Stimulated activated naive CD8-positive, alpha-beta T cell treated with anti-CD3 and anti-CD28 coated beads, Interleukin-15, amount 100 ng/mL, for 72 hours (primary cell): ENCODE measurements at regions not wholly inside any gene's neighbourhood (a gene's known extent, or its start where the extent isn't known, plus 50 kb on each side); places are given as distances from the start of the nearest gene placed in this dataset.

Experiments used
- ATAC-seq: fragments of 150-1000 bp; cut with Tn5 transposase; 2 replicates; pipeline ENCODE4 v1.10.0; 2021; ENCODE audit warnings: mild to moderate bottlenecking, moderate library complexity
- DNase-seq, 2 donors: peaks; one replicate each; pipeline ENCODE4 v3.0.0; 2021 to 2022
- H3K27ac Mint-ChIP-seq, 2 donors: one replicate each; pipeline ENCODE4 v1.8.0; 2022; ENCODE audit warnings: mild to moderate bottlenecking in 2 of 2, mixed read lengths in 2 of 2, moderate library complexity in 2 of 2
- H3K27me3 Mint-ChIP-seq: one replicate; pipeline ENCODE4 v1.8.0; 2022; ENCODE audit warnings: mixed read lengths
- H3K4me1 Mint-ChIP-seq: one replicate; pipeline ENCODE4 v1.8.0; 2022; ENCODE audit warnings: mild to moderate bottlenecking, mixed read lengths
- H3K4me3 Mint-ChIP-seq, 2 donors: one replicate each; pipeline ENCODE4 v1.8.0; 2022; ENCODE audit warnings: mild to moderate bottlenecking in 2 of 2, mixed read lengths in 2 of 2, moderate library complexity in 1 of 2
- H3K9me3 Mint-ChIP-seq, 2 donors: one replicate each; pipeline ENCODE4 v1.8.0; 2022; ENCODE audit warnings: mixed read lengths in 2 of 2

- no peaks in the 10 kb centered on the region for H3K9me3 Mint-ChIP-seq
- peaks cover 30% of the 10 kb centered on the region for H3K27me3 Mint-ChIP-seq
- no peak for DNase-seq
- ATAC-seq, result no peak
- H3K27ac Mint-ChIP-seq, result peak overlapping the region in 1 of 2 donors; percentile 35
- H3K4me1 Mint-ChIP-seq, result peaks cover 15% of the 10 kb centered on the region
- H3K4me3 Mint-ChIP-seq, result no peak overlapping the region
Observed at GRCh38 chr1:245054105-245054504, 100.7 kb upstream of the KIF26B start.

GRCh38 chr1:245052258-245052657, 102.5 kb upstream of the KIF26B start:
- peak overlapping the region in 1 of 2 donors; percentile 58 for H3K4me3 Mint-ChIP-seq

DNA sequence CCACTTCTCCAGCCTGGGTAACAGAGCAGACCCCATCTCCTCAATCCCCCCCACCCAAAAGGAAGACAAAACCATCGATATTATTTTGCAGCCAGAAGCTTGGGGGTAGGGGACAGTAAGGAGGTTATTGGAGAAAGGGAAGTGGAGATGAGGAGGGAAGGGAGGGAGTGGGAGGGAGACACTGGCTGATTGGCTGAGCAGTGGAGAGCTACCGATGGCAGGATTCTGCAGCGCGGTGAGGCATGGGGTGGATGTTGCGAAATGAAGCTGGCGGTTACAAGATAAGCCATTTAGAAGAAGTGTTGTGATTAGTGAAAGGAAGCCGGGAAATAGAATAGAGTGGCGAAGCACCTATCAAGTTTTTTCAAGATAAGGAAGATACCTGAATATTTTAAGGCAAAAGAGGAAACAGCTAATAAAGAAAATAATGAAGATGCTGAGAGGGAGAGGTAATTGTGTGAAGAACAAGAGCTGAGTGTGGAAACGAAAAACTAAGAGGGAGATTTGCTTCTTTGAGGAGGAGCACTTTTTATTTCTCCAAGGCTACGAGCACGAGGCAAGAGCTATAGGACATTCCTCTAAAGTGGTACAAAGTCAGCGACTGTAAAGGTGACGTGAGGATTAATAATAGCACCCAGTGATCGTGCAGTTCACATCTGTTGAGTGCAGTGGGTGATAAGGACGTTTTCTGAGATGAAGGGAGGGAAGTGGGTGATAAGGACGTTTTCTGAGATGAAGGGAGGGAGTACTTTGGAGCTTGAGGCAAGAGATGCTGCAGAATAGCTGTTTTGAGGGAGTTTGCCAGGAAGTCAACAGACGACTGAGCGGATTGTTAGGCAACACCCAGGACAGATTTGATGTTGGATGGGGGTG, 103.2 kb upstream of the KIF26B start:
- peak; percentile 74 for ATAC-seq
- Mint-ChIP-seq H3K4me1 (peaks cover 15% of the 10 kb centered on the region), H3K4me3 (peak overlapping the region; percentile 58 to 75), H3K9me3 (no peaks in the 10 kb centered on the region), H3K27me3 (peaks cover 30% of the 10 kb centered on the region), H3K27ac (peak overlapping the region; percentile 46 to 92)
- peak in 1 of 2 donors; percentile 20 for DNase-seq

More at GRCh38 chr1:245052258-245052657, 102.5 kb upstream of the KIF26B start:
- peak overlapping the region; percentile 81 to 84 for H3K27ac Mint-ChIP-seq
- no peaks in the 10 kb centered on the region for H3K9me3 Mint-ChIP-seq
- ATAC-seq (no peak), DNase-seq (no peak)
- peaks cover 30% of the 10 kb centered on the region for H3K27me3 Mint-ChIP-seq
- H3K4me1 Mint-ChIP-seq, result peaks cover 15% of the 10 kb centered on the region

GRCh38 chr1:245046769-245047168, 108.0 kb upstream of the KIF26B start:
- no peak for ATAC-seq
- Mint-ChIP-seq H3K9me3 (no peaks in the 10 kb centered on the region), H3K27ac (no peak overlapping the region), H3K4me1 (peaks cover 7% of the 10 kb centered on the region), H3K27me3 (peaks cover 3% of the 10 kb centered on the region), H3K4me3 (no peak overlapping the region)
- no peak for DNase-seq

- H3K4me1 Mint-ChIP-seq, result peaks cover 3% of the 10 kb centered on the region
- ATAC-seq (no peak), DNase-seq (no peak)
- H3K27me3 Mint-ChIP-seq, result no peaks in the 10 kb centered on the region
- H3K27ac Mint-ChIP-seq, result no peak overlapping the region
- no peaks in the 10 kb centered on the region for H3K9me3 Mint-ChIP-seq
- H3K4me3 Mint-ChIP-seq, result no peak overlapping the region
Observed at GRCh38 chr1:245046315-245046714, 108.5 kb upstream of the KIF26B start.

- no peak for ATAC-seq
- H3K4me3 Mint-ChIP-seq, result no peak overlapping the region
- no peak for DNase-seq
- H3K4me1 Mint-ChIP-seq, result no peaks in the 10 kb centered on the region
- H3K9me3 Mint-ChIP-seq, result no peaks in the 10 kb centered on the region
- no peak overlapping the region for H3K27ac Mint-ChIP-seq
- H3K27me3 Mint-ChIP-seq, result no peaks in the 10 kb centered on the region
Observed at GRCh38 chr1:245045087-245045881, 109.5 kb upstream of the KIF26B start.

DNA sequence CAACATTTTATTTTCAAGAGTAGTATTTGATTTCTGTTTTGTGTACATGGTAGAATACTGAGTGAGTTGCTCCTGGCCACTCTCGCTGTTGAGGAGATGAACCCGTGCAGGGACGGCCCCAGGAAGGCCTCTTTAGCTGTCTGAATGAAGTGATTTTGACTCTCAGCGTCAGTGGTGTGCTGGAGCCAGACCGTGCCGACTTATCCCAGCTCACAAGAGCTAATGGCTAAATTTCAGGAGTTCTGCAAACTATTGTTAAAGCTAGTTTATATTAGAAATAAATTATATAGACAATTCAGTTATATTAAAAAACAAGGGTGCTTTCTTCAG, 111.2 kb upstream of the KIF26B start:
- no peaks in the 10 kb centered on the region for H3K9me3 Mint-ChIP-seq
- no peak for ATAC-seq
- H3K27me3 Mint-ChIP-seq, result no peaks in the 10 kb centered on the region
- H3K4me3 Mint-ChIP-seq, result no peak overlapping the region
- no peaks in the 10 kb centered on the region for H3K4me1 Mint-ChIP-seq
- DNase-seq, result no peak
- H3K27ac Mint-ChIP-seq, result no peak overlapping the region

DNA sequence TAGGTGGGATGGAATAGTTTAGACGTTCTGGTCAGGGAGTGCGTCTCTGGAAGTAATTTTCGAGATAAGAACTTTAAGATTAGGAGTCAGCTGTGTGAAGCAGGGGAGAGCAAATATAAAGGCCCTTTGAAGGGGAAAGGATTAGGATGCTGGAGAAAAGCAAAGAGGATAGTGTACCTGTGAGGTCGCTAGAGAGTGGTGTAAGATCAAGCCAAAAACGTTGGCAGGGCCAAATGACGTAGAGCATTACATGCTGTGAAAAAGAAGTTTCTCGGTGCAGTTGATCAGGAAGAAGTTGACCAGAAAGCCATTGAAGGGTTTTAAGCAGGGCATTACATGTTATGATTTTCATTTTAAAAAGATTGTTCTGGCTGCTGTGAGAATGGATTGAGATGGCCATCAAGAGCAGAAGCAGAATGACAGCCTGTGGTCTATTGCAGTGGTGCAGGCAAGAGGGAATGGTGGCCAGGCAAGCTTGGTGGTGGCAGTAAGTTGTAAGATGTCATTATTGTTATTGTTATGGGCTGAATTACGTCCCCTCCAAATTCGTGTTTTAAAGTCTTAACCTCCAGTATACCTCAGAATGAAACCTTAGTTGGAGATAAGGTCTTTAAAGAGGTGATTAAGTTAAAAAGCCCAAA, 113.6 kb upstream of the KIF26B start:
- Mint-ChIP-seq H3K4me3 (no peak overlapping the region), H3K4me1 (no peaks in the 10 kb centered on the region), H3K27ac (no peak overlapping the region), H3K27me3 (no peaks in the 10 kb centered on the region), H3K9me3 (no peaks in the 10 kb centered on the region)
- DNase-seq, result no peak
- no peak for ATAC-seq

DNA sequence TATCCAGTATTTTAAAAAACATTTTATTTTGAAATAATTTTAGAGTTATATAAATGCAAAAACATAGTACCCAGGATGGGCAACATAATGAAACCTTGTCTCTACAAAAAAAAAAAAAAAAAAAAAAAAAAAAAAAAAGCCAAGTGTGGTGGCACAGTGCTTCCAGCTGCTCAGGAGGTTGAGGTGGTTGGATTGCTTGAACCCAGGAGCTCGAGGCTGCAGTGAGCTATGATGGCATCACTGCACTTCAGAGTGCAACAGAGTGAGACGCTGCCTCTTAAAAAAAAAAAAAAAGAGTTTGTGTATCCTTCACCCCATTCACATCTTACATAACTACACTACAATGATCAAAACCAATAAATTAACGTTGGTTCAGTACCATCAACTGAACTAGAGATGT, 115.6 kb upstream of the KIF26B start:
- DNase-seq, result no peak
- no peaks in the 10 kb centered on the region for H3K9me3 Mint-ChIP-seq
- H3K27ac Mint-ChIP-seq, result no peak overlapping the region
- ATAC-seq, result no peak
- H3K4me1 Mint-ChIP-seq, result no peaks in the 10 kb centered on the region
- H3K27me3 Mint-ChIP-seq, result no peaks in the 10 kb centered on the region
- no peak overlapping the region for H3K4me3 Mint-ChIP-seq

GRCh38 chr1:245036102-245036501, 118.7 kb upstream of the KIF26B start:
- no peaks in the 10 kb centered on the region for H3K27me3 Mint-ChIP-seq
- no peak overlapping the region for H3K4me3 Mint-ChIP-seq
- no peak for ATAC-seq

GRCh38 chr1:245031041-245031440, 123.7 kb upstream of the KIF26B start:
- Mint-ChIP-seq H3K27ac (no peak overlapping the region), H3K9me3 (no peaks in the 10 kb centered on the region), H3K4me3 (no peak overlapping the region), H3K27me3 (no peaks in the 10 kb centered on the region), H3K4me1 (no peaks in the 10 kb centered on the region)
- ATAC-seq (no peak), DNase-seq (no peak)

More at GRCh38 chr1:245036102-245036501, 118.7 kb upstream of the KIF26B start:
- Mint-ChIP-seq H3K27ac (peak overlapping the region in 1 of 2 donors; percentile 47), H3K9me3 (no peaks in the 10 kb centered on the region), H3K4me1 (no peaks in the 10 kb centered on the region)
- DNase-seq, result no peak

- no peaks in the 10 kb centered on the region for H3K27me3 Mint-ChIP-seq
- H3K27ac Mint-ChIP-seq, result no peak overlapping the region
- H3K4me3 Mint-ChIP-seq, result no peak overlapping the region
- H3K9me3 Mint-ChIP-seq, result no peaks in the 10 kb centered on the region
- H3K4me1 Mint-ChIP-seq, result no peaks in the 10 kb centered on the region
- ATAC-seq (no peak), DNase-seq (no peak)
Observed at GRCh38 chr1:245026247-245026646, 128.5 kb upstream of the KIF26B start.

DNA sequence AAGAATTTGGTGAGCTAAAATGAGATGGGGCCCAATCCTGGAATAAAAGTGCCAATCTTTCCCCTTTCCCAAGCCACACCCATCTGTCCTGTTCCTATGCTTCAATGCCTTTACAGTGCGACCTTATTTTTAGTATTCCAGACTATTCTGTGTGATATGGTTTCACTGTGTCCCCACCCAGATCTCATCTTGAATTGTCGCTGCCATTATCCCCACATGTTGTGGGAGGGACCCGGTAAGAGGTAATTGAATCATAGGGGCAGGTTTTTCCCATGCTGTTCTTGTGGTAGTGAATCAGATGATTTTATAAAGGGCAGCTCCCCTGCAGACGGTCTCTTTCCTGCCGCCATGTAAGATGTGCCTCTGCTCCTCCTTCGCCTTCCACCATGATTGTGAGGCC, 129.3 kb upstream of the KIF26B start:
- no peak for DNase-seq
- ATAC-seq, result no peak
- Mint-ChIP-seq H3K27me3 (no peaks in the 10 kb centered on the region), H3K4me3 (no peak overlapping the region), H3K4me1 (no peaks in the 10 kb centered on the region), H3K9me3 (no peaks in the 10 kb centered on the region), H3K27ac (no peak overlapping the region)

DNA sequence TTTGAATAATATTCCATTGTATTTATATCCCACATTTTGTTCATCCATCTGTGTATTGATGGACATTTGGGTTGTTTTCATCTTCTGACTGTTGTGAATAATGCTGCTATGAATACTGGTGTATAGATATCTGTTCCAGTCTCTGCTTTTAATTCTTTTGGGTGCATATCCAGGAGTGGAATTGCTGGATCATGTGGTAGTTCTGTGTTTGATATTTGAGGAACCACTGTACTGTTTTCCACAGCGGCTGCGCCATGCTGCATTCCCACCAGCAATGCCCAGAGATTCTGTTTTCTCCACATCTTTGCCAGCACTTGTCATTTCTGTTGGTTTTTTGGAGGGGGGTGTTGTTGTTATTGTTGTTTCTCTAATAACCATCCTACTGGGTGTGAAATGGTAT, 131.6 kb upstream of the KIF26B start:
- H3K27me3 Mint-ChIP-seq, result no peaks in the 10 kb centered on the region
- H3K27ac Mint-ChIP-seq, result no peak overlapping the region
- peaks cover 5% of the 10 kb centered on the region for H3K4me1 Mint-ChIP-seq
- no peak for DNase-seq
- no peak for ATAC-seq
- H3K9me3 Mint-ChIP-seq, result no peaks in the 10 kb centered on the region
- H3K4me3 Mint-ChIP-seq, result no peak overlapping the region

DNA sequence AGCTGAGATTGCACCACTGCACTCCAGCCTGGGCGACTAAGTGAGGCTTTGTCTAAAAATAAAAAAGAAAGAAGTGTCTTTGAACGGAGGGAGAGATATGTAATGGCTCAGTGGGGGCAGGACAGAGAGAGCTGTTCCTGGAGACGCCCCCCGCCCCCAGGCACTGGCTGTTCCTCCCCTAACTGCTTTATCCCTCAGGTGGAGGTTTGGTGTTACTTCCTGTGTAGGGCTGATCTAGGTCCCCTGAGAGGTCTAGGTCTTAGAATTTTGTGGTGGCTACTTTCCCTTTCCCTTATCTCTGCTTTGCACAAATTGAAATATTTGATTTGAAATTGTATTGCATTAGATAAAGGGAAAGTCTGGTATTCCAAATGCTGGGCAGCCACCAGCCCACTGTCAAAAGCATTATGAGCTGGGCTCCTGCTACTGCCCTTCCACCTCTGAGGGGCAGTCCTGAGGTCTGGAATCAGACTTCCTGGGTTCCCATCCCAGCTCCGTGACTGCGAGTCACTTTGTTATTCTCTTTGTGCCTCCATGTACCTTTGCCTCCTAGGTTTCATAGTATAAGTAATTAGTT, 134.8 kb upstream of the KIF26B start:
- Mint-ChIP-seq H3K27ac (no peak overlapping the region), H3K4me3 (no peak overlapping the region), H3K4me1 (peaks cover 6% of the 10 kb centered on the region), H3K27me3 (no peaks in the 10 kb centered on the region), H3K9me3 (no peaks in the 10 kb centered on the region)
- no peak for ATAC-seq
- DNase-seq, result no peak
